K562 (cell line): ENCODE measurements at regions not wholly inside any gene's neighbourhood (a gene's known extent, or its start where the extent isn't known, plus 50 kb on each side); places are given as distances from the start of the nearest gene placed in this dataset.

Experiments
- CEBPB ChIP-seq: fragments of 450-650 bp; IDR thresholded peaks from 2 replicates; pipeline ENCODE4 v1.6.1; 2016; ENCODE audit warnings: missing genetic modification characterization, missing compliant biosample characterization
- HMGN3 ChIP-seq: IDR thresholded peaks from 2 replicates; pipeline ENCODE4 v1.6.1; 2011; ENCODE audit warnings: borderline replicate concordance, low read depth, mild to moderate bottlenecking, mixed read lengths, low read length; ENCODE audit not compliant: insufficient read length; ENCODE audit errors: extremely low read depth
- NBN ChIP-seq: fragments of 450-650 bp; IDR thresholded peaks from 2 replicates; pipeline ENCODE4 v1.6.1; 2016; ENCODE audit warnings: low read depth, mild to moderate bottlenecking
- RBBP5 ChIP-seq: fragments of 200-600 bp; sonication (generic); IDR thresholded peaks from 2 replicates; pipeline ENCODE4 v1.6.1; 2012; ENCODE audit warnings: borderline replicate concordance, mild to moderate bottlenecking, low read length, control low read depth, inconsistent platforms; ENCODE audit not compliant: insufficient read depth, poor library complexity, severe bottlenecking
- SIN3B ChIP-seq: fragments of 450-650 bp; IDR thresholded peaks from 2 replicates; pipeline ENCODE4 v1.6.1; 2017; ENCODE audit warnings: low read depth, mild to moderate bottlenecking, moderate library complexity
- TEAD1 ChIP-seq, 2 experiments: fragments of 450-650 bp in 1 of 2; sonication (generic) in 1 of 2; formaldehyde crosslinking; IDR thresholded peaks; 2 replicates each; pipeline versions ENCODE4 v1.4.0 to v1.8.0; 2020 to 2022; ENCODE audit warnings: mild to moderate bottlenecking in 2 of 2, missing genetic modification reagents in 1 of 2
- TF ChIP-seq, protein P1 (sequence below): fragments of 150-350 bp; conservative IDR thresholded peaks from 2 replicates; pipeline ENCODE4 v1.6.1; 2014; ENCODE audit warnings: low read length
- TF ChIP-seq, protein P2 (sequence below): fragments of 450-650 bp; formaldehyde crosslinking; IDR thresholded peaks from 2 replicates; pipeline ENCODE4 v1.4.0; 2022; ENCODE audit warnings: missing genetic modification characterization
- TF ChIP-seq, protein P3 (sequence below): conservative IDR thresholded peaks from 2 replicates; pipeline ENCODE4 v1.6.1; 2011; ENCODE audit warnings: low read depth, mild to moderate bottlenecking, low read length; ENCODE audit not compliant: control insufficient read depth

DNA sequence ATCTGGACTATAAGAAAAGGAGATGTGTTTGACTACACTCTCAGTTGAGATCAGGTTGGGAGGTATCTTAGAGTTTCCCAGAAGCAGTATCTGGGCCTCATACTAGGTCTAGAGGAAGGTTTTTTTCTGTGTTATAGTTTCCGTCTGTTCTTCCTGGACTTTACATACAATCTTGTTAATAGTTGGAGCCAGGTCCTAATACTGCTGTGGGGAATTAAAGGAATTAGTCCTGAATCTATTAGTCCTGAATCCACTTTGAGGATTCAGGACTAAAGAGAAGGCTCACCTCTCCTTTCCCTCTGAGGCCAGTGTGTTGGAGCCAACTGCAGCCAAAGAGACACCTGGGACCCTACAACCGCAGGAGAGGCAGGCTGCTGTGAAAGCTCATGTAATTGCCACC, 445.7 kb upstream of the CLINT1 start (continued):
- TF ChIP-seq TEAD1 (CRISPR knock-in tag; IDR thresholded peaks at IDR 0.05) (no peak), RBBP5 (no peak), HMGN3 (no peak), NBN (no peak), CEBPB (tag) (no peak), SIN3B (no peak)
- TF ChIP-seq, protein P1, sequence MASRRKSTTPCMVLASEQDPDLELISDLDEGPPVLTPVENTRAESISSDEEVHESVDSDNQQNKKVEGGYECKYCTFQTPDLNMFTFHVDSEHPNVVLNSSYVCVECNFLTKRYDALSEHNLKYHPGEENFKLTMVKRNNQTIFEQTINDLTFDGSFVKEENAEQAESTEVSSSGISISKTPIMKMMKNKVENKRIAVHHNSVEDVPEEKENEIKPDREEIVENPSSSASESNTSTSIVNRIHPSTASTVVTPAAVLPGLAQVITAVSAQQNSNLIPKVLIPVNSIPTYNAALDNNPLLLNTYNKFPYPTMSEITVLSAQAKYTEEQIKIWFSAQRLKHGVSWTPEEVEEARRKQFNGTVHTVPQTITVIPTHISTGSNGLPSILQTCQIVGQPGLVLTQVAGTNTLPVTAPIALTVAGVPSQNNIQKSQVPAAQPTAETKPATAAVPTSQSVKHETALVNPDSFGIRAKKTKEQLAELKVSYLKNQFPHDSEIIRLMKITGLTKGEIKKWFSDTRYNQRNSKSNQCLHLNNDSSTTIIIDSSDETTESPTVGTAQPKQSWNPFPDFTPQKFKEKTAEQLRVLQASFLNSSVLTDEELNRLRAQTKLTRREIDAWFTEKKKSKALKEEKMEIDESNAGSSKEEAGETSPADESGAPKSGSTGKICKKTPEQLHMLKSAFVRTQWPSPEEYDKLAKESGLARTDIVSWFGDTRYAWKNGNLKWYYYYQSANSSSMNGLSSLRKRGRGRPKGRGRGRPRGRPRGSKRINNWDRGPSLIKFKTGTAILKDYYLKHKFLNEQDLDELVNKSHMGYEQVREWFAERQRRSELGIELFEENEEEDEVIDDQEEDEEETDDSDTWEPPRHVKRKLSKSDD = no peak
- TF ChIP-seq, protein P2, sequence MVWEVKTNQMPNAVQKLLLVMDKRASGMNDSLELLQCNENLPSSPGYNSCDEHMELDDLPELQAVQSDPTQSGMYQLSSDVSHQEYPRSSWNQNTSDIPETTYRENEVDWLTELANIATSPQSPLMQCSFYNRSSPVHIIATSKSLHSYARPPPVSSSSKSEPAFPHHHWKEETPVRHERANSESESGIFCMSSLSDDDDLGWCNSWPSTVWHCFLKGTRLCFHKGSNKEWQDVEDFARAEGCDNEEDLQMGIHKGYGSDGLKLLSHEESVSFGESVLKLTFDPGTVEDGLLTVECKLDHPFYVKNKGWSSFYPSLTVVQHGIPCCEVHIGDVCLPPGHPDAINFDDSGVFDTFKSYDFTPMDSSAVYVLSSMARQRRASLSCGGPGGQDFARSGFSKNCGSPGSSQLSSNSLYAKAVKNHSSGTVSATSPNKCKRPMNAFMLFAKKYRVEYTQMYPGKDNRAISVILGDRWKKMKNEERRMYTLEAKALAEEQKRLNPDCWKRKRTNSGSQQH (CRISPR knock-in tag) = no peak
- TF ChIP-seq, protein P3, sequence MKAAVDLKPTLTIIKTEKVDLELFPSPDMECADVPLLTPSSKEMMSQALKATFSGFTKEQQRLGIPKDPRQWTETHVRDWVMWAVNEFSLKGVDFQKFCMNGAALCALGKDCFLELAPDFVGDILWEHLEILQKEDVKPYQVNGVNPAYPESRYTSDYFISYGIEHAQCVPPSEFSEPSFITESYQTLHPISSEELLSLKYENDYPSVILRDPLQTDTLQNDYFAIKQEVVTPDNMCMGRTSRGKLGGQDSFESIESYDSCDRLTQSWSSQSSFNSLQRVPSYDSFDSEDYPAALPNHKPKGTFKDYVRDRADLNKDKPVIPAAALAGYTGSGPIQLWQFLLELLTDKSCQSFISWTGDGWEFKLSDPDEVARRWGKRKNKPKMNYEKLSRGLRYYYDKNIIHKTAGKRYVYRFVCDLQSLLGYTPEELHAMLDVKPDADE = no peak
